SIG-M5 treated with dmso at 0.1 percent for 504 hours (cell line): ENCODE measurements at regions not wholly inside any gene's neighbourhood (a gene's known extent, or its start where the extent isn't known, plus 50 kb on each side); places are given as distances from the start of the nearest gene placed in this dataset.

ENCODE experiments used
- DNase-seq: peaks from one replicate; lab custom pipeline; 2025; ENCODE audit not compliant: unreplicated experiment; lab: John Stamatoyannopoulos, UW

DNA sequence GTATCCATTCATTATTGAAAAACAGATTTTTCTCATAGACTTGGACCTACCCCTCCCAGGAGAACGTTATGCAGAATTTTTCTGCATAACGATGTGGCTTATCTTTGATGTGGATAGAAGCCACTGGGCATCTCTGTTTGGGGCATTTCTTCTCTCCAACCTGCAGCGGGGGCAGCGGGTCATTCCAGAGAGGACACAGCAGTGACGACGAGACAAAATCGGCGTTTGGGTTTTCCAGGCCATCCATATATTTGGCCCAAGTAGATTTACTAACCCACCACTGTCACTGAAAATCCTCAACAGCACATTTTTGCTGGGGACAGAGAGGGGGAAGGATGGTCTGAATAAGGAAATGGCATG lies 299.3 kb upstream of the PITRM1 start:
- no peak for DNase-seq

GRCh38 chr10:3471472-3471871 lies 298.9 kb upstream of the PITRM1 start:
- DNase-seq = no peak

DNA sequence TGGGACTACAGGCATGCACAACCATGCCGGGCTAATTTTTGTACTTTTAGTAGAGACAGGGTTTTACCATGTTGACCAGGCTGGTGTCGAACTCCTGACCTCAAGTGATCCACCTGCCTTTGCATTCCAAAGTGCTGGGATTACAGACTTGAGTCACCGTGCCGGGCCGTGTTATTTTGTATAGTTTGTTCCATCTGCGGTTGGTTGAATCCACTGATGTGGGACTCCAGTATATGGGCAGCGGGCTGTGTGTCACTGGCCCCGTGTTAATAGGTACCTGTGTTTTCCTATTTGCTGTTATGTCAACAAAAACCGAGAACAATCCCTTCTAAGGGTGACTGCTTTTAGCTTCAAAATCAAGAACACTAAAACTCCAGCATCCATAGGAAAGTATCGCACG lies 297.6 kb upstream of the PITRM1 start:
- no peak for DNase-seq

DNA sequence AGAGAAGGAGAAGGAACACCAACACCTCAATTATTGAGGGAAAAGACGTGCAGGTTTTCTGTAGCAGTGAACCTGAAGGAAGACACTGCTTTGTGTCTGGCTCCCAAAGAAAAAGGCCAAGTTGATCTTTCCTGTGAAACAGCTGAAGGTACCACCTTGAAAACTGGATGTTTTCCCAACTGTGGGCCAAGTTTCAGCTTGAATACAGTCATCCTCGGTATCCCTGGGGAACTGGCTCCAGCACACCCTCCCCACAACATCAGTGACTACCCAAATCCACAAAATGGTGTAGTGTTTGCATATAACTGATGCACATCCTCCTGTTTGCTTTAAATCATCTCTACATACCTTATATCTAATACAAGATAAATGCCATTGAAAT lies 297.0 kb upstream of the PITRM1 start:
- DNase-seq = no peak

DNA sequence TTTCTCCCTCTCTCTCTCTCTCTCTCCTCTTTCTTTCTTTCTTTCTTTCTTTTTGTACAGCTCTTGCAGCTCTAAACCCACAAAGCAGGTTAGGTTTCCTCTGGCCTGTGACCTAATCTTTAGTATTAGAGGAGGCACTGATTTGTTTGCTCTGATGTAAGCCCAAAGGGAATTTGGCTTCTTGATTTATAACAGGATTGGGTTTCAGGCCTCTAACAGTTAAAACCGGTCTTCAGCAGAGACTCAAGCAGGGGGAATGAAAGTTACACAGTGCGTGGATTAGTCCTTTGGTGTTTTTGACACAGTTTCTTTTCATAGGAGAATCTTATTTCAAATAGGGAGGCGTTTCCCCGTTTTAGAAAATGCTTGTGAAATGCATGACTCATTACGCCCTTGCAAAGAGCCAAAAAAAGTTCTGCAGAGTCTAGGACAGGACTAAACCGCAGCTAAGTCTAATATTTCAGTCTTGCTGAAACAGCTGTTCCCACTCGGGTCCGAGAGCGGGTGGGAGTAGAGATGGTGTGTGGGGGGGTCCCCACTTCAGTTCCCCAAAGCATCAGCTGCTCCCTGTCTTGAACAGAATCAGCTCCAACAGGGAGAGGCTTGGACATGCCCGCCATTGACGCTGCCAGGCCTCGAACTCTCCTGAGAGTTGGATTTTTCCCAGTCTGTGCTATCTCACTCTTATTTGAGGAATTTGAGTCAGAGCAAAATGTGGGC lies 296.5 kb upstream of the PITRM1 start:
- DNase-seq = peak; percentile 82

- DNase-seq = peak; percentile 33
These were observed 294.7 kb upstream of the PITRM1 start for GRCh38 chr10:3467052-3467951.

DNA sequence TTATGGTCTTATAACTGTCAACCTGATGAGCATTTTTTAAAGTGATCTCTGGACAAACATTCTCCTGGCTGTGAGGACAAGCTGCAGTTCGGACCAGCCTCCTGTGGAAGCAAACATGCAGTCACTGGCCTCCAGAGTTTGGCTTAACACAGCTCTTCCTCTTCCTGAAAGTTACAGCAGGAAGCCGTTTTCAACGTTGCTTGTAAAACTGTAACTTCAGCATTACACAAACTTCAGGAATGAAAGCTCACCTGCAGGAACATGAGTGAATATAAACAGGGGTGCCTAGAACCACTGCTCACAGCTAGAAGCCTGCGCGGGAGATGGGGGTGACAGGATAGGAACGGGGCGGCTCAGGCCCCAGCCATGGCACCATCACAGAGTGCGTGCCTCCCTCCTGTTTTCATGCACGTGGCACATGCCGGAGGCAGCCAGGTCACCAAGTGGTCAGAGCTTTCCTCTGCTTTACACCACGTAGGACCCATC lies 292.9 kb upstream of the PITRM1 start:
- DNase-seq = no peak

- DNase-seq = no peak
These were observed 292.3 kb upstream of the PITRM1 start for GRCh38 chr10:3464760-3465405.

GRCh38 chr10:3460420-3461128 lies 288.0 kb upstream of the PITRM1 start:
- DNase-seq = no peak

- no peak for DNase-seq
These were observed 283.1 kb upstream of the PITRM1 start for GRCh38 chr10:3455385-3456334.

GRCh38 chr10:3452683-3453361 lies 280.2 kb upstream of the PITRM1 start:
- no peak for DNase-seq

DNA sequence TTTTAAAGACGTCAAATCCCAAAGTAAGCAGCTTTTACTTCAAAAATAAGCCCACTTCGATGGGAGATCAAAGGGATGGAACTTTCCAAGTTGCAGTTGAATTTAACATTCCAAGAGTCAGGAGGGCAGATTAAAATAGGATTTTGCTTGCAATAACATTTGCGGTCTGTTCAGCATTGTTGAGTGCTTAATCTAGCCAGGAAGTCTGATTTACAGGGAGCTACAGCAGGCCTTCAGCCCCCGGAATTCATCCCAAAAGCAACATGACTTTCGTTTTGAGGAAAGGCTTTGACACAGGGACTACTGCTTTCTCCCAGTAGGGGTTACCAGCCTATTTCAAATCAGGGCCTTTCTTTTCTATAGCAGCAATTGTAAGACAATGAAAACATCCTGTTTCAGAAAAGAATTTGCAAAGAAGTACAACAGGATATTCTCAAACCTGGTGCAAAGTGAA lies 279.6 kb upstream of the PITRM1 start:
- DNase-seq = no peak

DNA sequence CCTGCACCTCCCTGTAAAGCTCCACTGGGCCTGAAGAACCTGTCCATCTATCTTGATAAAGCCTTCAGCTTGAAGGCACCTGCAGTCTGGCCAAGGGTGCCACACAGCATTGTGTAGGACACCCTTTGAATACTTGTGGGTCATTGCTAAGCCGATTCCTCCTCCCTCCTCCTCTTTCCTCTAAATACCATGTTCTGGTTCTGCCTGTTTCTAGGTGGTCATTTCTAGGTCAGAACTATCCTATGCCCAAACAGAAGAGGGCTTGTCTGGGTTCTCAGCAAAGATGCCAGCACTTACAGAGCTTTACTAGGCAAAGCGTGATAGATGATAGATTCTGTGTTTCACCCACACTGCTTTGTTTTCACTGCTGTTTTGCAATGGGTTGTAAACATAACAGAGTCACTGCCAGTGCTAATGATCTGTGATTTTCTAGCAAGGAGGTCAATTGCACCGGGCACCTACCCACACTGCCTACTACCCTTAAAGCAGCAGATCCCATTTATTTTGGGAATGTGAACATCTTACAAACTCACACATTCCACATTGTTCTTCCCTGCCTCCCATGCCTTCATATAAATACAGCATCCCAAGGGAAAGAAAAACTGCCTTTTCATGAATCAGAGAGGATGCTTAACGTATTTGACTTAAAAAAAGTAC lies 279.1 kb upstream of the PITRM1 start:
- DNase-seq = peak; percentile 7

DNA sequence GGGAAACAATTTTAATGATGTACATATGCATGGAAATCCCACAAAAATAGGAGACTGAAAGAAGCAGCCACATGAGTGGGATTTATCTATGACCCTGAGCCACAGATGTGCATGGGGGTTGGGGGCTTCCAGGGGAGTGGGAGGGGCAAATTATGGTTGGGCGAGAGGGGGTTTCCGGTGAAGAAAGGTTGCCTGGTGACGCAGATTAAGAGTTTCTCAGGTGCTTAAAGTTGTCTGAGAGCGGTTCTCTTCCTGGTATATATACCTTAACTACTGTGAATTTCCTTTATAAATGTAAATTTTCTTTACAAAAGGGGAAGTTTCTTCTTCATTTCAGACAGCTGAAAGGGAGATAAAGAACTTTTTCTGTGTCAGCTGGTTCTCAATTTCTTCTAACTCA lies 273.6 kb upstream of the PITRM1 start:
- no peak for DNase-seq

DNA sequence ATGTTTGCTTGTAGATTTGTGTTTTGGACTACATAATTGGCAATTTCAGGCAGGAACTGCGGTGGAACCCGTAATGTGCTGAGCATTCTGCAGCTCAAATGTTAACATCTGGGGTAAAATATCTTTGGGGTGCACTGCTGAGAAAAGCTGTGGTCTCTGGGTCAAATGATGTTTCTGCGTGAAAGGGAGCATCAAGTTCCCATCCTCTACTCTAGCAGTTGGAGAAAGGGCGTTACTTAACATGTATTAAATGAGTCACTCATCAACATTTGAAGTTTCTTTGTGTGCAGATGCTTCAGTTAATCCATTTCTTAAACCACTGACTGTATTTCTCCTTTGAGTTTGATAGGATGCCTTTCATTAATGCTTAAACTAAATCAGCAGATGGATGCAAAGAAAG lies 273.1 kb upstream of the PITRM1 start:
- no peak for DNase-seq

DNA sequence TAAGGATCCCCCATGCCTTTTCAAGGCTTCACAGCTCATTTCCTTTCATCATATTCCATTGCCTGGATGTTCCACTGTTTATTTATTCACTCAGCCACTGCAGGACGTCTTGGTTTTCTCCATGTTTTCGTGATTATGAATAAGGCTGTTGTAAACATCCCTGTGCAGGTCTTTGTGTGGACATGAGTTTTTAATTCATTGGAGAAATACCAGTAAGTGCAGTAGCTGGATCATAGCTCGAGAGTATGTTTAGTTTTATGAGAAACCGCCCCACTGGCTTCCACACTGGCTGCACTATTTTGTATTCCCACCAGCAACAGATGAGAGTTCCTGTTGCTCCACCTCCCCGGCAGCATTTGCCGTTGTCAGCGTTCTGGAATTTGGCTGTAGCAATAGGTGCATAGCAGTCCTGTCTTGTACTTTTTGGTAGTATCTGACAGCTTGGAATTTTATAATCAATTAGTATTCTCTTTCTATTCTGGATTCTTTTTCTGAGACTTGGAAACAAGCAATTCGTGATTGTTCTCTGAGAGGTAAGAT lies 269.9 kb upstream of the PITRM1 start:
- no peak for DNase-seq

DNA sequence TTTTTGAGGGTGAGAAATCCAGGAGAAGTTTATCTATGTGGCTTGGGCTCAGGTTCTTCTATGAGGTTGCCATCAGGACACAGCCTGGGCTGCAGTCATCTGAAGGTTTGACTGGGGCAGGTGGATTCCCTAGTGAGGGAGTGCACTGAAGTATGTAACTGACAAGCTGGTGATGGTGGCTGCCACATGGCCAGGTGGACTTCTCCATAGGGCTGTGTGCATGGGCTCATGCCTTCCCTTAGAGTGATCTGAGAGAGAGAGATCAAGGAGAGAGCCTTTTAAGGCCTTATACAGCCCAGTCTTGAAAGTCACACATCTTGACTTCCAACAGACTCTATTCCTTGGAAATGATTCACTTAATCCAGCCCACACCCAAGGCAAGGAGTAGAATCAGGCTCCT lies 266.6 kb upstream of the PITRM1 start:
- DNase-seq = no peak

GRCh38 chr10:3438606-3439005 lies 266.0 kb upstream of the PITRM1 start:
- DNase-seq = no peak

GRCh38 chr10:3435671-3436070 lies 263.1 kb upstream of the PITRM1 start:
- DNase-seq = no peak
